Caco-2 (cell line): ENCODE measurements at regions not wholly inside any gene's neighbourhood (a gene's known extent, or its start where the extent isn't known, plus 50 kb on each side); places are given as distances from the start of the nearest gene placed in this dataset.

Source experiments
- BruUV-seq: library from RNA; stranded (reverse); fragments of 400-500 nt; replicated peaks from 2 replicates; lab custom pipeline; 2021; lab: Mats Ljungman, UMichigan
- CTCF ChIA-PET: fragments of 300-600 bp; sonication (Branson Sonifier 250); formaldehyde crosslinking; loops from one replicate; lab custom pipeline; 2022; ENCODE audit warnings: antibody characterized with exemption; lab: Charles Lee
- POLR2A ChIA-PET: fragments of 300-600 bp; sonication (Branson Sonifier 250); formaldehyde crosslinking; loops from one replicate; lab custom pipeline; 2022; ENCODE audit warnings: antibody characterized with exemption; lab: Charles Lee
- DNase-seq, 2 experiments: peaks; one replicate each; pipeline versions ENCODE4 v3.0.0 to v3.0.0-alpha.2; 2020 to 2022
- H3K27me3 ChIP-seq: replicated peaks from 2 replicates; pipeline ENCODE4 v1.6.0; 2011; ENCODE audit warnings: low read length; ENCODE audit not compliant: control insufficient read depth, insufficient read depth
- H3K36me3 ChIP-seq: 2 replicates; pipeline ENCODE4 v1.5.1; 2011; ENCODE audit warnings: low read length; ENCODE audit not compliant: control insufficient read depth, insufficient read depth
- H3K4me1 ChIP-seq: fragments of 250-450 bp; sonication (Bioruptor Pico); 2 replicates; pipeline ENCODE4 v1.5.1; 2020; ENCODE audit warnings: mild to moderate bottlenecking
- H3K4me3 ChIP-seq: 2 replicates; pipeline ENCODE4 v1.5.1; 2011; ENCODE audit warnings: low read depth, mild to moderate bottlenecking, control low read depth, low read length
- H3K9me3 ChIP-seq: fragments of 250-450 bp; sonication (Bioruptor Pico); 2 replicates; pipeline ENCODE4 v1.5.1; 2020; ENCODE audit warnings: mild to moderate bottlenecking, moderate library complexity
- H3K27ac Mint-ChIP-seq: one replicate; pipeline ENCODE4 v1.8.0; 2022; ENCODE audit warnings: mixed read lengths; ENCODE audit not compliant: unreplicated experiment
- H3K27me3 Mint-ChIP-seq: one replicate; pipeline ENCODE4 v1.8.0; 2022; ENCODE audit warnings: mixed read lengths; ENCODE audit not compliant: insufficient read depth, unreplicated experiment
- H3K36me3 Mint-ChIP-seq: one replicate; pipeline ENCODE4 v1.8.0; 2022; ENCODE audit warnings: mild to moderate bottlenecking, mixed read lengths; ENCODE audit not compliant: insufficient read depth, unreplicated experiment
- H3K4me1 Mint-ChIP-seq: one replicate; pipeline ENCODE4 v1.8.0; 2022; ENCODE audit warnings: low read depth, mixed read lengths; ENCODE audit not compliant: unreplicated experiment
- H3K4me3 Mint-ChIP-seq: one replicate; pipeline ENCODE4 v1.8.0; 2022; ENCODE audit warnings: mild to moderate bottlenecking, moderate library complexity, mixed read lengths; ENCODE audit not compliant: unreplicated experiment
- H3K9me3 Mint-ChIP-seq: one replicate; pipeline ENCODE4 v1.8.0; 2022; ENCODE audit warnings: mixed read lengths; ENCODE audit not compliant: unreplicated experiment
- intact Hi-C: fragments of 100-400 bp; cut with micrococcal nuclease; formaldehyde crosslinking; loops from one replicate; pipeline ENCODE4 v1.10.0; 2022; ENCODE audit not compliant: unreplicated experiment
- TF ChIP-seq, protein P1 (sequence below), 2 experiments: fragments of 200-600 bp in 1 of 2; IDR thresholded peaks; 1 replicate in 1 of 2; 2 replicates in 1 of 2; pipeline versions ENCODE4 v1.5.1 to v1.8.0; 2011 to 2022; ENCODE audit warnings: antibody characterized with exemption in 1 of 2, control low read depth in 1 of 2, inconsistent platforms in 1 of 2, low read depth in 1 of 2, low read length in 1 of 2, mild to moderate bottlenecking in 1 of 2, moderate library complexity in 1 of 2; ENCODE audit not compliant: insufficient read depth in 1 of 2, severe bottlenecking in 1 of 2, unreplicated experiment in 1 of 2

DNA sequence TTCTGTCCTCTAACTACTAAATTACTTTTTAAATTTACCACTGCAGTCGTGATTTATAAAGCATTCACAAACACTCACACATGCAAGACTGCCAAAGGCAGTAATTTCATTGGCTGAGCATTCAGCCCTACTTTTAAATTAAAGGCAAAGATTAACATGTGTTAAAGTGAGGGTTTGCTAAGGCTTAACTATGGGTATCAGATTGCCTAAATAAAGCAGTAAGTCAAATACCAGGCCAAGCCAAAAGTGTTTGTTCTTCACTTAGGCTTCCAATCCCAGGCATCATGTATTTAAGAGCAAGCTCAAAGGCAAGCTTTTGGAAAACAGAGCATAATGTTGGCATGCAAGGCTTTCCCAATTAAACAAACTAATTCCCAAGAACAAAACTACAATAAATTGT is 187.3 kb downstream of the SUCNR1 start:
- Mint-ChIP-seq H3K27ac (no peak overlapping the region), H3K9me3 (no peaks in the 10 kb centered on the region), H3K4me1 (peaks cover 25% of the 10 kb centered on the region), H3K27me3 (no peaks in the 10 kb centered on the region), H3K4me3 (no peak overlapping the region), H3K36me3 (no peaks in the 10 kb centered on the region)
- POLR2A ChIA-PET = no interaction called here
- Histone ChIP-seq H3K36me3 (no peaks in the 10 kb centered on the region), H3K4me1 (peaks cover 19% of the 10 kb centered on the region), H3K4me3 (no peak overlapping the region), H3K27me3 (no peaks in the 10 kb centered on the region), H3K9me3 (no peaks in the 10 kb centered on the region)
- intact Hi-C loops = no loop called here
- DNase-seq = no peak
- BruUV-seq = no TSS peak
- CTCF ChIA-PET = no interaction called here
- TF ChIP-seq, protein P1, sequence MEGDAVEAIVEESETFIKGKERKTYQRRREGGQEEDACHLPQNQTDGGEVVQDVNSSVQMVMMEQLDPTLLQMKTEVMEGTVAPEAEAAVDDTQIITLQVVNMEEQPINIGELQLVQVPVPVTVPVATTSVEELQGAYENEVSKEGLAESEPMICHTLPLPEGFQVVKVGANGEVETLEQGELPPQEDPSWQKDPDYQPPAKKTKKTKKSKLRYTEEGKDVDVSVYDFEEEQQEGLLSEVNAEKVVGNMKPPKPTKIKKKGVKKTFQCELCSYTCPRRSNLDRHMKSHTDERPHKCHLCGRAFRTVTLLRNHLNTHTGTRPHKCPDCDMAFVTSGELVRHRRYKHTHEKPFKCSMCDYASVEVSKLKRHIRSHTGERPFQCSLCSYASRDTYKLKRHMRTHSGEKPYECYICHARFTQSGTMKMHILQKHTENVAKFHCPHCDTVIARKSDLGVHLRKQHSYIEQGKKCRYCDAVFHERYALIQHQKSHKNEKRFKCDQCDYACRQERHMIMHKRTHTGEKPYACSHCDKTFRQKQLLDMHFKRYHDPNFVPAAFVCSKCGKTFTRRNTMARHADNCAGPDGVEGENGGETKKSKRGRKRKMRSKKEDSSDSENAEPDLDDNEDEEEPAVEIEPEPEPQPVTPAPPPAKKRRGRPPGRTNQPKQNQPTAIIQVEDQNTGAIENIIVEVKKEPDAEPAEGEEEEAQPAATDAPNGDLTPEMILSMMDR (IDR thresholded peaks at IDR 0.05; ENCODE audit: insufficient read depth in 1 of 2, low read depth in 1 of 2, low read length in 1 of 2, severe bottlenecking in 1 of 2, unreplicated experiment in 1 of 2) = no peak

DNA sequence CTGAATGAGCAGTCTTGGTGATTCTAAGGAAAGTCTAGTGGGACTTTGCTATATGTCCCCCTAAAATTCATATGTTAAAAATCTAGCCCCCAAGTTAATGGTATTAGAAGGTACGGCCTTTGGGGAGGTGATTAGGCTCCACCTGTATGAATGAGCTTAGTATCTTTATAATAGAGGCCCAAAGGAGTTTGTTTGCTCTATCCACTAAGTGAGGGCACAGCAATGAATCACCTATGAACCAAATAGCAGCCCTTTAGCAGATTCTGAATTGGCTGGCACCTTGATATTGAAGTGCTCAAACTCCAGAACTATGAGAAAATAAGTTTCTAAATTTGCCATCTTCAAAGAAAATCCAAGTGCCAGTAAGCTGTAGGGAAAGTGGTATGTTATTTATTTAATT is 187.9 kb downstream of the SUCNR1 start:
- H3K27ac Mint-ChIP-seq = no peak overlapping the region
- BruUV-seq = no TSS peak
- H3K9me3 ChIP-seq = no peaks in the 10 kb centered on the region
- ChIA-PET POLR2A (no interaction called here), CTCF (no interaction called here)
- TF ChIP-seq, protein P1 (IDR thresholded peaks at IDR 0.05; ENCODE audit: insufficient read depth in 1 of 2, low read depth in 1 of 2, low read length in 1 of 2, severe bottlenecking in 1 of 2, unreplicated experiment in 1 of 2) = no peak
- no peaks in the 10 kb centered on the region for H3K27me3 Mint-ChIP-seq
- H3K4me3 Mint-ChIP-seq = no peak overlapping the region
- H3K27me3 ChIP-seq = no peaks in the 10 kb centered on the region
- DNase-seq = no peak
- H3K36me3 Mint-ChIP-seq = no peaks in the 10 kb centered on the region
- H3K4me3 ChIP-seq = no peak overlapping the region
- no peaks in the 10 kb centered on the region for H3K9me3 Mint-ChIP-seq
- H3K4me1 ChIP-seq = peaks cover 13% of the 10 kb centered on the region
- H3K4me1 Mint-ChIP-seq = peaks cover 21% of the 10 kb centered on the region
- no peaks in the 10 kb centered on the region for H3K36me3 ChIP-seq
- intact Hi-C loops = no loop called here

- POLR2A ChIA-PET = no interaction called here
- no peaks in the 10 kb centered on the region for H3K27me3 Mint-ChIP-seq
- H3K36me3 Mint-ChIP-seq = no peaks in the 10 kb centered on the region
- Histone ChIP-seq H3K4me1 (no peaks in the 10 kb centered on the region), H3K9me3 (peaks cover 8% of the 10 kb centered on the region), H3K27me3 (no peaks in the 10 kb centered on the region), H3K36me3 (no peaks in the 10 kb centered on the region), H3K4me3 (no peak overlapping the region)
- no peak for DNase-seq
- H3K9me3 Mint-ChIP-seq = no peaks in the 10 kb centered on the region
- no peaks in the 10 kb centered on the region for H3K4me1 Mint-ChIP-seq
- no peak overlapping the region for H3K27ac Mint-ChIP-seq
- TF ChIP-seq, protein P1 (IDR thresholded peaks at IDR 0.05; ENCODE audit: insufficient read depth in 1 of 2, low read depth in 1 of 2, low read length in 1 of 2, severe bottlenecking in 1 of 2, unreplicated experiment in 1 of 2) = no peak
- CTCF ChIA-PET = no interaction called here
- intact Hi-C loops = loop anchor here (10.0 kb wide), 1 partner anchor 115 kb away; no protein-coding TSS in a partner anchor
- H3K4me3 Mint-ChIP-seq = no peak overlapping the region
- no TSS peak for BruUV-seq
Observed at GRCh38 chr3:152069871-152070270, 196.4 kb downstream of the SUCNR1 start.
